GM18519 (cell line): ENCODE measurements at regions not wholly inside any gene's neighbourhood (a gene's known extent, or its start where the extent isn't known, plus 50 kb on each side); places are given as distances from the start of the nearest gene placed in this dataset.

ENCODE experiments used
- ATAC-seq: cut with Tn5 transposase; IDR thresholded peaks from one replicate; pipeline ENCODE4 v1.9.1; 2021; ENCODE audit warnings: mild to moderate bottlenecking, moderate library complexity; ENCODE audit not compliant: unreplicated experiment, low FRiP score

- no peak for ATAC-seq
Measured at GRCh38 chr7:16235147-16236114, 185.9 kb downstream of the CRPPA start.

GRCh38 chr7:16234493-16235146, 186.7 kb downstream of the CRPPA start:
- no peak for ATAC-seq

- ATAC-seq: no peak
Measured at GRCh38 chr7:16233517-16233916, 187.8 kb downstream of the CRPPA start.

- ATAC-seq: no peak
Measured at GRCh38 chr7:16232273-16232672, 189.1 kb downstream of the CRPPA start.

GRCh38 chr7:16223963-16224707, 197.2 kb downstream of the CRPPA start:
- no peak for ATAC-seq

GRCh38 chr7:16212610-16213009, 208.7 kb downstream of the CRPPA start:
- ATAC-seq: no peak

- no peak for ATAC-seq
Measured at GRCh38 chr7:16212032-16212431, 209.3 kb downstream of the CRPPA start.

GRCh38 chr7:16211402-16211925, 209.9 kb downstream of the CRPPA start:
- ATAC-seq: no peak

- ATAC-seq: no peak
Measured at GRCh38 chr7:16210171-16210570, 211.2 kb downstream of the CRPPA start.

GRCh38 chr7:16207321-16207720, 214.0 kb downstream of the CRPPA start:
- ATAC-seq: no peak

- no peak for ATAC-seq
Measured at GRCh38 chr7:16205466-16205865, 215.9 kb downstream of the CRPPA start.

GRCh38 chr7:16204953-16205352, 216.4 kb downstream of the CRPPA start:
- ATAC-seq: no peak

- ATAC-seq: no peak
Measured at GRCh38 chr7:16203065-16203464, 218.3 kb downstream of the CRPPA start.

GRCh38 chr7:16202303-16202702, 219.0 kb downstream of the CRPPA start:
- ATAC-seq: no peak

GRCh38 chr7:16200591-16200990, 220.7 kb downstream of the CRPPA start:
- ATAC-seq: no peak

- ATAC-seq: no peak
Measured at GRCh38 chr7:16193631-16194030, 227.7 kb downstream of the CRPPA start.

- no peak for ATAC-seq
Measured at GRCh38 chr7:16189026-16189715, 232.2 kb downstream of the CRPPA start.

GRCh38 chr7:16187131-16187530, 234.2 kb downstream of the CRPPA start:
- no peak for ATAC-seq

- ATAC-seq: no peak
Measured at GRCh38 chr7:16178585-16178984, 242.8 kb downstream of the CRPPA start.

- ATAC-seq: no peak
Measured at GRCh38 chr7:16178092-16178491, 243.2 kb downstream of the CRPPA start.
